Loucy (cell line): ENCODE measurements at regions not wholly inside any gene's neighbourhood (a gene's known extent, or its start where the extent isn't known, plus 50 kb on each side); places are given as distances from the start of the nearest gene placed in this dataset.

Source experiments
- CTCF ChIP-seq: fragments of 200-600 bp; sonication (generic); conservative IDR thresholded peaks from 2 replicates; pipeline ENCODE4 v1.5.1; 2014; ENCODE audit warnings: mild to moderate bottlenecking, antibody characterized with exemption, low read length
- EZH2phosphoT487 ChIP-seq: fragments of 200-600 bp; IDR thresholded peaks from 2 replicates; pipeline ENCODE4 v1.6.1; 2018; ENCODE audit warnings: antibody characterized with exemption, mild to moderate bottlenecking, moderate library complexity, borderline replicate concordance

- TF ChIP-seq CTCF (no peak), EZH2phosphoT487 (no peak)
These were observed 102.7 kb upstream of the BMPER start for GRCh38 chr7:33802600-33802999.
